ENCODE measurements at regions not wholly inside any gene's neighbourhood (a gene's known extent, or its start where the extent isn't known, plus 50 kb on each side); places are given as distances from the start of the nearest gene placed in this dataset.

- H3K27me3 ChIP-seq, result no peaks in the 10 kb centered on the region
- no peak for DNase-seq
- no peak overlapping the region for H3K4me3 ChIP-seq
- H3K4me1 ChIP-seq, result peaks cover 0 to under 1% (median 0%) of the 10 kb centered on the region in 4 donors
- no peak for TF ChIP-seq POLR2AphosphoS5 (IDR thresholded peaks at IDR 0.05)
- TF ChIP-seq EP300 (IDR thresholded peaks at IDR 0.05), result no peak
- TF ChIP-seq POLR2A (IDR thresholded peaks at IDR 0.05), result no peak
- no peak for TF ChIP-seq CTCF (IDR thresholded peaks at IDR 0.05)
- 50 to 53% methylated on average over 2 of the region's 2 CpGs for WGBS, 2 donors
- H3K9me3 ChIP-seq, result peaks cover 0 to 4% (median 0%) of the 10 kb centered on the region in 4 donors
- intact Hi-C loops (cut with DNase I), result no loop called here
- H3K27ac ChIP-seq, result no peak overlapping the region
- no peaks in the 10 kb centered on the region for H3K36me3 ChIP-seq
Observed at GRCh38 chr16:65386672-65387071, 264.8 kb upstream of the CDH11 start.

- TF ChIP-seq CTCF (IDR thresholded peaks at IDR 0.05) (no peak), EP300 (IDR thresholded peaks at IDR 0.05) (no peak), POLR2A (IDR thresholded peaks at IDR 0.05) (no peak), POLR2AphosphoS5 (IDR thresholded peaks at IDR 0.05) (no peak)
- Histone ChIP-seq H3K4me3 (no peak overlapping the region), H3K36me3 (no peaks in the 10 kb centered on the region), H3K27ac (no peak overlapping the region), H3K9me3 (peaks cover 0 to 4% (median 0%) of the 10 kb centered on the region in 4 donors), H3K27me3 (peaks cover 0 to 3% (median 0%) of the 10 kb centered on the region in 3 donors), H3K4me1 (no peaks in the 10 kb centered on the region)
- intact Hi-C loops (cut with DNase I), result no loop called here
- 34 to 48% methylated on average over 1 of the region's 1 CpG for WGBS, 2 donors
- no peak for DNase-seq
Observed at GRCh38 chr16:65384441-65384840, 262.6 kb upstream of the CDH11 start.

GRCh38 chr16:65377195-65377594, 255.3 kb upstream of the CDH11 start:
- intact Hi-C loops (cut with DNase I), result no loop called here
- no peaks in the 10 kb centered on the region for H3K4me1 ChIP-seq
- no peaks in the 10 kb centered on the region for H3K9me3 ChIP-seq
- no peak overlapping the region for H3K4me3 ChIP-seq
- no peak for DNase-seq
- no peak overlapping the region for H3K27ac ChIP-seq
- no peaks in the 10 kb centered on the region for H3K36me3 ChIP-seq
- H3K27me3 ChIP-seq, result peaks cover 0 to 3% (median 0%) of the 10 kb centered on the region in 3 donors
- no peak for TF ChIP-seq EP300 (IDR thresholded peaks at IDR 0.05)
- no peak for TF ChIP-seq POLR2A (IDR thresholded peaks at IDR 0.05)
- TF ChIP-seq POLR2AphosphoS5 (IDR thresholded peaks at IDR 0.05), result no peak
- no peak for TF ChIP-seq CTCF (IDR thresholded peaks at IDR 0.05)

GRCh38 chr16:65376601-65377000, 254.7 kb upstream of the CDH11 start:
- intact Hi-C loops (cut with DNase I), result no loop called here
- peaks cover 0 to 3% (median 0%) of the 10 kb centered on the region in 3 donors for H3K27me3 ChIP-seq
- H3K27ac ChIP-seq, result no peak overlapping the region
- H3K36me3 ChIP-seq, result no peaks in the 10 kb centered on the region
- WGBS, 2 donors, result 85 to 86% methylated on average over 3 of the region's 3 CpGs
- H3K9me3 ChIP-seq, result no peaks in the 10 kb centered on the region
- no peak for DNase-seq
- no peaks in the 10 kb centered on the region for H3K4me1 ChIP-seq
- TF ChIP-seq POLR2A (IDR thresholded peaks at IDR 0.05) (no peak), EP300 (IDR thresholded peaks at IDR 0.05) (no peak), POLR2AphosphoS5 (IDR thresholded peaks at IDR 0.05) (no peak), CTCF (IDR thresholded peaks at IDR 0.05) (no peak)
- H3K4me3 ChIP-seq, result no peak overlapping the region

- 61 to 72% methylated on average over 1 of the region's 1 CpG for WGBS, 2 donors
- DNase-seq, result no peak
- Histone ChIP-seq H3K9me3 (no peaks in the 10 kb centered on the region), H3K27ac (no peak overlapping the region), H3K4me1 (no peaks in the 10 kb centered on the region), H3K27me3 (peaks cover 0 to 3% (median 0%) of the 10 kb centered on the region in 3 donors), H3K4me3 (no peak overlapping the region), H3K36me3 (no peaks in the 10 kb centered on the region)
- intact Hi-C loops (cut with DNase I), result no loop called here
- TF ChIP-seq POLR2AphosphoS5 (IDR thresholded peaks at IDR 0.05), result no peak
- no peak for TF ChIP-seq EP300 (IDR thresholded peaks at IDR 0.05)
- no peak for TF ChIP-seq CTCF (IDR thresholded peaks at IDR 0.05)
Observed at GRCh38 chr16:65375651-65376050, 253.8 kb upstream of the CDH11 start.
